GM12878 (cell line): ENCODE measurements at regions not wholly inside any gene's neighbourhood (a gene's known extent, or its start where the extent isn't known, plus 50 kb on each side); places are given as distances from the start of the nearest gene placed in this dataset.

Experiments
- ATAC-seq: fragments of 200-7000 bp; cut with Tn5 transposase; 3 replicates; pipeline ENCODE4 v1.9.1; 2020; ENCODE audit warnings: mild to moderate bottlenecking, moderate library complexity
- BruUV-seq: library from RNA; stranded (reverse); fragments of 400-500 nt; replicated peaks from 2 replicates; lab custom pipeline; 2021; lab: Mats Ljungman, UMichigan
- CTCF ChIA-PET: fragments of 300-600 bp; sonication (Branson Sonifier 250); formaldehyde crosslinking; extraction: SDS; loops from one replicate; lab custom pipeline; 2021; ENCODE audit warnings: inconsistent platforms; lab: Yijun Ruan, JAX
- POLR2A ChIA-PET: fragments of 350-600 bp; formaldehyde crosslinking; extraction: SDS; loops from one replicate; lab custom pipeline; 2021; ENCODE audit warnings: inconsistent platforms; lab: Charles Lee
- RAD21 ChIA-PET: fragments of 300-600 bp; sonication (Branson Sonifier 250); formaldehyde crosslinking; loops from one replicate; lab custom pipeline; 2023; ENCODE audit warnings: antibody characterized with exemption; ENCODE audit not compliant: unreplicated experiment; lab: Charles Lee
- SMC1A ChIA-PET: fragments of 300-600 bp; sonication (Branson Sonifier 250); formaldehyde crosslinking; loops from one replicate; lab custom pipeline; 2023; ENCODE audit not compliant: unreplicated experiment, uncharacterized antibody; lab: Charles Lee
- DNase-seq: peaks from one replicate; pipeline ENCODE4 v3.0.0-alpha.2; 2011; ENCODE audit warnings: low read depth, low spot score
- FAIRE-seq: peaks from 3 replicates; lab custom pipeline; 2011; peaks lifted over from hg19 to GRCh38; lab: Jason Lieb, UNC
- H2AFZ ChIP-seq: 2 replicates; pipeline ENCODE4 v1.6.0; 2011; ENCODE audit warnings: low read depth, low read length, control low read depth; ENCODE audit not compliant: control insufficient read depth
- H3K27ac ChIP-seq: 2 replicates; pipeline ENCODE4 v1.5.1; 2011; ENCODE audit warnings: control low read depth; ENCODE audit not compliant: control insufficient read depth, insufficient read depth
- H3K27me3 ChIP-seq, 2 experiments: replicated peaks in 1 of 2; 2 replicates each; pipeline versions ENCODE4 v1.6.0 to v1.6.1; 2011; ENCODE audit warnings: low read length in 1 of 2; ENCODE audit not compliant: control insufficient read depth in 2 of 2, insufficient read depth in 2 of 2
- H3K36me3 ChIP-seq, 2 experiments: 2 replicates each; pipeline ENCODE4 v1.5.1; 2011; ENCODE audit warnings: low read length in 1 of 2; ENCODE audit not compliant: control insufficient read depth in 2 of 2, insufficient read depth in 2 of 2
- H3K4me1 ChIP-seq: 2 replicates; pipeline ENCODE4 v1.6.1; 2011; ENCODE audit warnings: mild to moderate bottlenecking, low read length, moderate library complexity, mixed read lengths; ENCODE audit not compliant: control insufficient read depth, insufficient read depth
- H3K4me2 ChIP-seq: 2 replicates; pipeline ENCODE4 v1.6.0; 2011; ENCODE audit warnings: control low read depth; ENCODE audit not compliant: control insufficient read depth, insufficient read depth
- H3K4me3 ChIP-seq: fragments of 200-600 bp; sonication (generic); 2 replicates; pipeline ENCODE4 v1.5.1; 2016
- H3K79me2 ChIP-seq: 2 replicates; pipeline ENCODE4 v1.6.0; 2011; ENCODE audit warnings: low read length; ENCODE audit not compliant: control insufficient read depth, insufficient read depth
- H3K9ac ChIP-seq: 2 replicates; pipeline ENCODE4 v1.8.0; 2011; ENCODE audit warnings: low read length, control low read depth, mixed read lengths; ENCODE audit not compliant: control insufficient read depth, insufficient read depth
- H3K9me3 ChIP-seq: replicated peaks from 3 replicates; pipeline ENCODE4 v1.5.1; 2011; ENCODE audit warnings: mild to moderate bottlenecking, low read length; ENCODE audit not compliant: control insufficient read depth, insufficient read depth
- H4K20me1 ChIP-seq: 2 replicates; pipeline ENCODE4 v1.6.0; 2011; ENCODE audit not compliant: control insufficient read depth, insufficient read depth
- CEBPB ChIP-seq, 2 experiments: fragments of 150-350 bp in 1 of 2; IDR thresholded peaks; 2 replicates each; pipeline ENCODE4 v1.6.1; 2012 to 2014; ENCODE audit warnings: low read depth in 2 of 2, low read length in 2 of 2, borderline replicate concordance in 1 of 2, inconsistent platforms in 1 of 2
- HDAC6 ChIP-seq: fragments of 200-600 bp; sonication (generic); IDR thresholded peaks from one replicate; pipeline ENCODE4 v1.8.0; 2017; ENCODE audit warnings: antibody characterized with exemption; ENCODE audit not compliant: unreplicated experiment
- KAT2A ChIP-seq: conservative IDR thresholded peaks from 2 replicates; pipeline ENCODE4 v1.6.1; 2011; ENCODE audit warnings: low read depth, low read length; ENCODE audit not compliant: control insufficient read depth
- MEF2A ChIP-seq: IDR thresholded peaks from 2 replicates; pipeline ENCODE4 v1.6.1; 2011; ENCODE audit warnings: low read depth, mild to moderate bottlenecking, low read length, moderate library complexity; ENCODE audit not compliant: insufficient read depth
- RCOR1 ChIP-seq: conservative IDR thresholded peaks from 2 replicates; pipeline ENCODE4 v1.6.1; 2012; ENCODE audit warnings: low read depth, low read length, improper control_type of control experiment
- RFX5 ChIP-seq: IDR thresholded peaks from 2 replicates; pipeline ENCODE4 v1.6.1; 2011; ENCODE audit warnings: low read depth, low read length, improper control_type of control experiment
- TAF1 ChIP-seq: IDR thresholded peaks from 2 replicates; pipeline ENCODE4 v1.6.1; 2011; ENCODE audit warnings: mild to moderate bottlenecking, low read depth, low read length, borderline replicate concordance
- ZSCAN29 ChIP-seq: fragments of 450-650 bp; IDR thresholded peaks from 2 replicates; pipeline ENCODE4 v1.6.1; 2017; ENCODE audit warnings: mild to moderate bottlenecking, moderate library complexity
- WGBS: methylation state at CpG from one replicate; pipeline ENCODE4 v1.1.6; 2016; ENCODE audit warnings: low lambda C conversion rate; ENCODE audit not compliant: insufficient replicate concordance, insufficient coverage; ENCODE audit errors: missing lambda C conversion rate; 5-methylcytosine and 5-hydroxymethylcytosine counted together
- in situ Hi-C: fragments of 300-500 bp; cut with MboI; formaldehyde crosslinking; loops from 9 replicates; pipeline ENCODE4 v1.14.3; 2018; ENCODE audit warnings: mixed read lengths
- intact Hi-C: fragments of 100-400 bp; cut with micrococcal nuclease; formaldehyde crosslinking; loops from one replicate; pipeline ENCODE4 v1.14.2; 2022; ENCODE audit not compliant: unreplicated experiment
- TF ChIP-seq, protein P1 (sequence below): fragments of 450-650 bp; IDR thresholded peaks from 2 replicates; pipeline ENCODE4 v1.6.1; 2017; ENCODE audit warnings: low read depth, mild to moderate bottlenecking, moderate library complexity
- TF ChIP-seq, protein P2 (sequence below), 3 experiments: IDR thresholded peaks in 2 of 3; conservative IDR thresholded peaks in 1 of 3; 2 replicates each; pipeline ENCODE4 v1.5.1; 2011; ENCODE audit warnings: low read depth in 3 of 3, low read length in 3 of 3, mild to moderate bottlenecking in 3 of 3, control low read depth in 2 of 3, moderate library complexity in 2 of 3, inconsistent platforms in 1 of 3, mixed read lengths in 1 of 3; ENCODE audit not compliant: control insufficient read depth in 2 of 3, insufficient read depth in 1 of 3; ENCODE audit errors: extremely low read depth in 1 of 3
- TF ChIP-seq, protein P3 (sequence below): fragments of 450-650 bp; IDR thresholded peaks from 2 replicates; pipeline ENCODE4 v1.6.1; 2017; ENCODE audit warnings: borderline replicate concordance
- TF ChIP-seq, protein P4 (sequence below): fragments of 450-650 bp; IDR thresholded peaks from 2 replicates; pipeline ENCODE4 v1.6.1; 2014; ENCODE audit warnings: mild to moderate bottlenecking
- TF ChIP-seq, protein P5 (sequence below): IDR thresholded peaks from 2 replicates; pipeline ENCODE4 v1.6.1; 2012; ENCODE audit warnings: low read depth, low read length, improper control_type of control experiment

DNA sequence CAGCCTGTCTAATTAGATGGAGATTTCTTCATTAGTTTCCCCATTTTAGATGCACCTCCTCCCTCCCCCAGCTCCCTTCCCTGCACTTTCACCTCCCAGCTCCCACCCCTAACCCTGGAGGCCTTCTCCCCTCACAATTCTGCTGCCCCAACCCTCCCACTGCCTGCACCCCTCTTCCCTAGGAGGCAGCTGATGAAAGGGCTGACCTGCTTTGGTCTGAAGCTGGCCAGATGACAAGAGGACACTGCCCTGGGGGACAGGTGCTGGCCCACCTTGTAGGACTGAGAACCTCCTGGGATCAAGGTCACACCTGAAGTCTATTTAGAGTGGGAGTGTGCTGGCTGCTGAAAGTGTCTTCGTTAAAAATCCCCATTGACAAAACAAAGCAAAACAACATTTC is 259.4 kb downstream of the TLE3 start:
- DNase-seq (no peak), FAIRE-seq (no peak), ATAC-seq (no peak)
- no TSS peak for BruUV-seq
- Histone ChIP-seq H3K4me3 (no peak overlapping the region), H3K27me3 (0 out of 4 replicates have a peak, but pooled peaks cover 0 to 3% of the 10 kb centered on the region in 2 experiments), H4K20me1 (no peaks in the 10 kb centered on the region), H3K4me1 (no peaks in the 10 kb centered on the region), H3K27ac (no peak overlapping the region), H3K36me3 (no peaks in the 10 kb centered on the region), H3K9ac (no peak overlapping the region), H2AFZ (no peak overlapping the region), H3K4me2 (no peak overlapping the region), H3K79me2 (no peaks in the 10 kb centered on the region), H3K9me3 (no peaks in the 10 kb centered on the region)
- ChIA-PET SMC1A (no interaction called here), POLR2A (no interaction called here), RAD21 (no interaction called here), CTCF (no interaction called here)
- TF ChIP-seq, protein P1, sequence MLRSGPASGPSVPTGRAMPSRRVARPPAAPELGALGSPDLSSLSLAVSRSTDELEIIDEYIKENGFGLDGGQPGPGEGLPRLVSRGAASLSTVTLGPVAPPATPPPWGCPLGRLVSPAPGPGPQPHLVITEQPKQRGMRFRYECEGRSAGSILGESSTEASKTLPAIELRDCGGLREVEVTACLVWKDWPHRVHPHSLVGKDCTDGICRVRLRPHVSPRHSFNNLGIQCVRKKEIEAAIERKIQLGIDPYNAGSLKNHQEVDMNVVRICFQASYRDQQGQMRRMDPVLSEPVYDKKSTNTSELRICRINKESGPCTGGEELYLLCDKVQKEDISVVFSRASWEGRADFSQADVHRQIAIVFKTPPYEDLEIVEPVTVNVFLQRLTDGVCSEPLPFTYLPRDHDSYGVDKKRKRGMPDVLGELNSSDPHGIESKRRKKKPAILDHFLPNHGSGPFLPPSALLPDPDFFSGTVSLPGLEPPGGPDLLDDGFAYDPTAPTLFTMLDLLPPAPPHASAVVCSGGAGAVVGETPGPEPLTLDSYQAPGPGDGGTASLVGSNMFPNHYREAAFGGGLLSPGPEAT = no peak
- TF ChIP-seq KAT2A (no peak), ZSCAN29 (no peak), RFX5 (no peak), MEF2A (no peak), RCOR1 (no peak), TAF1 (no peak), HDAC6 (no peak), CEBPB (IDR thresholded peaks at IDR 0.05; ENCODE audit: borderline replicate concordance in 1 of 2, low read depth in 2 of 2, low read length in 2 of 2) (no peak)
- TF ChIP-seq, protein P2, sequence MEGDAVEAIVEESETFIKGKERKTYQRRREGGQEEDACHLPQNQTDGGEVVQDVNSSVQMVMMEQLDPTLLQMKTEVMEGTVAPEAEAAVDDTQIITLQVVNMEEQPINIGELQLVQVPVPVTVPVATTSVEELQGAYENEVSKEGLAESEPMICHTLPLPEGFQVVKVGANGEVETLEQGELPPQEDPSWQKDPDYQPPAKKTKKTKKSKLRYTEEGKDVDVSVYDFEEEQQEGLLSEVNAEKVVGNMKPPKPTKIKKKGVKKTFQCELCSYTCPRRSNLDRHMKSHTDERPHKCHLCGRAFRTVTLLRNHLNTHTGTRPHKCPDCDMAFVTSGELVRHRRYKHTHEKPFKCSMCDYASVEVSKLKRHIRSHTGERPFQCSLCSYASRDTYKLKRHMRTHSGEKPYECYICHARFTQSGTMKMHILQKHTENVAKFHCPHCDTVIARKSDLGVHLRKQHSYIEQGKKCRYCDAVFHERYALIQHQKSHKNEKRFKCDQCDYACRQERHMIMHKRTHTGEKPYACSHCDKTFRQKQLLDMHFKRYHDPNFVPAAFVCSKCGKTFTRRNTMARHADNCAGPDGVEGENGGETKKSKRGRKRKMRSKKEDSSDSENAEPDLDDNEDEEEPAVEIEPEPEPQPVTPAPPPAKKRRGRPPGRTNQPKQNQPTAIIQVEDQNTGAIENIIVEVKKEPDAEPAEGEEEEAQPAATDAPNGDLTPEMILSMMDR (IDR thresholded peaks at IDR 0.05 in 2 of 3, conservative IDR thresholded peaks at IDR 0.05 in 1 of 3; ENCODE audit: control insufficient read depth in 2 of 3, extremely low read depth in 1 of 3, insufficient read depth in 1 of 3, low read depth in 3 of 3, low read length in 3 of 3) = no peak
- TF ChIP-seq, protein P3, sequence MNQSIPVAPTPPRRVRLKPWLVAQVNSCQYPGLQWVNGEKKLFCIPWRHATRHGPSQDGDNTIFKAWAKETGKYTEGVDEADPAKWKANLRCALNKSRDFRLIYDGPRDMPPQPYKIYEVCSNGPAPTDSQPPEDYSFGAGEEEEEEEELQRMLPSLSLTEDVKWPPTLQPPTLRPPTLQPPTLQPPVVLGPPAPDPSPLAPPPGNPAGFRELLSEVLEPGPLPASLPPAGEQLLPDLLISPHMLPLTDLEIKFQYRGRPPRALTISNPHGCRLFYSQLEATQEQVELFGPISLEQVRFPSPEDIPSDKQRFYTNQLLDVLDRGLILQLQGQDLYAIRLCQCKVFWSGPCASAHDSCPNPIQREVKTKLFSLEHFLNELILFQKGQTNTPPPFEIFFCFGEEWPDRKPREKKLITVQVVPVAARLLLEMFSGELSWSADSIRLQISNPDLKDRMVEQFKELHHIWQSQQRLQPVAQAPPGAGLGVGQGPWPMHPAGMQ = no peak
- TF ChIP-seq, protein P4, sequence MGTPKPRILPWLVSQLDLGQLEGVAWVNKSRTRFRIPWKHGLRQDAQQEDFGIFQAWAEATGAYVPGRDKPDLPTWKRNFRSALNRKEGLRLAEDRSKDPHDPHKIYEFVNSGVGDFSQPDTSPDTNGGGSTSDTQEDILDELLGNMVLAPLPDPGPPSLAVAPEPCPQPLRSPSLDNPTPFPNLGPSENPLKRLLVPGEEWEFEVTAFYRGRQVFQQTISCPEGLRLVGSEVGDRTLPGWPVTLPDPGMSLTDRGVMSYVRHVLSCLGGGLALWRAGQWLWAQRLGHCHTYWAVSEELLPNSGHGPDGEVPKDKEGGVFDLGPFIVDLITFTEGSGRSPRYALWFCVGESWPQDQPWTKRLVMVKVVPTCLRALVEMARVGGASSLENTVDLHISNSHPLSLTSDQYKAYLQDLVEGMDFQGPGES = no peak
- TF ChIP-seq, protein P5, sequence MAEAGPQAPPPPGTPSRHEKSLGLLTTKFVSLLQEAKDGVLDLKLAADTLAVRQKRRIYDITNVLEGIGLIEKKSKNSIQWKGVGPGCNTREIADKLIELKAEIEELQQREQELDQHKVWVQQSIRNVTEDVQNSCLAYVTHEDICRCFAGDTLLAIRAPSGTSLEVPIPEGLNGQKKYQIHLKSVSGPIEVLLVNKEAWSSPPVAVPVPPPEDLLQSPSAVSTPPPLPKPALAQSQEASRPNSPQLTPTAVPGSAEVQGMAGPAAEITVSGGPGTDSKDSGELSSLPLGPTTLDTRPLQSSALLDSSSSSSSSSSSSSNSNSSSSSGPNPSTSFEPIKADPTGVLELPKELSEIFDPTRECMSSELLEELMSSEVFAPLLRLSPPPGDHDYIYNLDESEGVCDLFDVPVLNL = no peak
- in situ Hi-C loops = no loop called here
- WGBS = 88% methylated on average over 1 of the region's 1 CpG
- intact Hi-C loops = no loop called here
